LNCAP (cell line): ENCODE measurements at regions not wholly inside any gene's neighbourhood (a gene's known extent, or its start where the extent isn't known, plus 50 kb on each side); places are given as distances from the start of the nearest gene placed in this dataset.

ENCODE experiments used
- CTCF ChIP-seq: fragments of 450-650 bp; IDR thresholded peaks from 2 replicates; pipeline ENCODE4 v1.5.1; 2017; ENCODE audit warnings: mild to moderate bottlenecking

- no peak for TF ChIP-seq CTCF
Observed at GRCh38 chr21:28263974-28264373, 728.7 kb downstream of the LTN1 start.

- no peak for TF ChIP-seq CTCF
Observed at GRCh38 chr21:28261298-28261697, 731.4 kb downstream of the LTN1 start.

- no peak for TF ChIP-seq CTCF
Observed at GRCh38 chr21:28257276-28257675, 735.4 kb downstream of the LTN1 start.

- TF ChIP-seq CTCF = no peak
Observed at GRCh38 chr21:28256837-28257236, 735.8 kb downstream of the LTN1 start.

- no peak for TF ChIP-seq CTCF
Observed at GRCh38 chr21:28256420-28256831, 736.3 kb downstream of the LTN1 start.

- TF ChIP-seq CTCF = no peak
Observed at GRCh38 chr21:28253961-28254360, 738.7 kb downstream of the LTN1 start.

- TF ChIP-seq CTCF = no peak
Observed at GRCh38 chr21:28253338-28253737, 739.3 kb downstream of the LTN1 start.

GRCh38 chr21:28252928-28253327 lies 739.7 kb downstream of the LTN1 start:
- no peak for TF ChIP-seq CTCF
